Activated naive CD4-positive, alpha-beta T cell treated with anti-CD3 and anti-CD28 coated beads for 36 hours (primary cell): ENCODE measurements at regions not wholly inside any gene's neighbourhood (a gene's known extent, or its start where the extent isn't known, plus 50 kb on each side); places are given as distances from the start of the nearest gene placed in this dataset.

Source experiments
- CTCF ChIA-PET: fragments of 350-600 bp; sonication (Branson Sonifier 250); formaldehyde crosslinking; loops from one replicate; lab custom pipeline; 2021; ENCODE audit warnings: antibody characterized with exemption; lab: Charles Lee
- DNase-seq: peaks from one replicate; pipeline ENCODE4 v3.0.0-alpha.2; 2020
- H3K27ac Mint-ChIP-seq: one replicate; pipeline ENCODE4 v1.8.0; 2021; ENCODE audit warnings: mild to moderate bottlenecking, mixed read lengths
- H3K27me3 Mint-ChIP-seq: one replicate; pipeline ENCODE4 v1.8.0; 2021; ENCODE audit warnings: low read depth, mixed read lengths
- H3K36me3 Mint-ChIP-seq: one replicate; pipeline ENCODE4 v1.8.0; 2021; ENCODE audit warnings: low read depth, mixed read lengths
- H3K4me1 Mint-ChIP-seq: one replicate; pipeline ENCODE4 v1.8.0; 2021; ENCODE audit warnings: low read depth, mixed read lengths
- H3K4me3 Mint-ChIP-seq: one replicate; pipeline ENCODE4 v1.8.0; 2021; ENCODE audit warnings: mild to moderate bottlenecking, moderate library complexity, mixed read lengths
- H3K9me3 Mint-ChIP-seq: one replicate; pipeline ENCODE4 v1.8.0; 2021; ENCODE audit warnings: mixed read lengths
- intact Hi-C: fragments of 100-400 bp; cut with micrococcal nuclease; formaldehyde crosslinking; loops from one replicate; pipeline ENCODE4 v1.15.1; 2023

GRCh38 chr20:39605361-39605760 lies 643.2 kb downstream of the DHX35 start:
- CTCF ChIA-PET, result no interaction called here
- intact Hi-C loops, result no loop called here
- no peaks in the 10 kb centered on the region for H3K36me3 Mint-ChIP-seq
- peaks cover 3% of the 10 kb centered on the region for H3K27me3 Mint-ChIP-seq
- no peak overlapping the region for H3K4me3 Mint-ChIP-seq
- peaks cover 3% of the 10 kb centered on the region for H3K9me3 Mint-ChIP-seq
- DNase-seq, result no peak
- H3K4me1 Mint-ChIP-seq, result no peaks in the 10 kb centered on the region
- no peak overlapping the region for H3K27ac Mint-ChIP-seq

GRCh38 chr20:39603219-39603618 lies 641.1 kb downstream of the DHX35 start:
- no peak for DNase-seq
- H3K36me3 Mint-ChIP-seq, result no peaks in the 10 kb centered on the region
- H3K4me1 Mint-ChIP-seq, result no peaks in the 10 kb centered on the region
- H3K27me3 Mint-ChIP-seq, result peaks cover 4% of the 10 kb centered on the region
- intact Hi-C loops, result no loop called here
- no peaks in the 10 kb centered on the region for H3K9me3 Mint-ChIP-seq
- H3K27ac Mint-ChIP-seq, result no peak overlapping the region
- no peak overlapping the region for H3K4me3 Mint-ChIP-seq
- CTCF ChIA-PET, result no interaction called here

- DNase-seq, result no peak
- H3K27me3 Mint-ChIP-seq, result peaks cover 6% of the 10 kb centered on the region
- no peak overlapping the region for H3K27ac Mint-ChIP-seq
- CTCF ChIA-PET, result interaction anchor here (0.6 kb wide), 1 partner anchor 969 kb away, joined by 3 read pairs; no protein-coding TSS in a partner anchor
- no peaks in the 10 kb centered on the region for H3K36me3 Mint-ChIP-seq
- H3K4me1 Mint-ChIP-seq, result no peaks in the 10 kb centered on the region
- intact Hi-C loops, result no loop called here
- no peaks in the 10 kb centered on the region for H3K9me3 Mint-ChIP-seq
- H3K4me3 Mint-ChIP-seq, result no peak overlapping the region
Measured at GRCh38 chr20:39602649-39603048, 640.5 kb downstream of the DHX35 start.

GRCh38 chr20:39600871-39601270 lies 638.7 kb downstream of the DHX35 start:
- DNase-seq, result no peak
- intact Hi-C loops, result no loop called here
- H3K27ac Mint-ChIP-seq, result no peak overlapping the region
- H3K4me1 Mint-ChIP-seq, result no peaks in the 10 kb centered on the region
- CTCF ChIA-PET, result no interaction called here
- H3K4me3 Mint-ChIP-seq, result no peak overlapping the region
- no peaks in the 10 kb centered on the region for H3K9me3 Mint-ChIP-seq
- peaks cover 6% of the 10 kb centered on the region for H3K27me3 Mint-ChIP-seq
- no peaks in the 10 kb centered on the region for H3K36me3 Mint-ChIP-seq

- CTCF ChIA-PET, result no interaction called here
- H3K4me1 Mint-ChIP-seq, result no peaks in the 10 kb centered on the region
- DNase-seq, result no peak
- no peaks in the 10 kb centered on the region for H3K9me3 Mint-ChIP-seq
- H3K27ac Mint-ChIP-seq, result no peak overlapping the region
- no peak overlapping the region for H3K4me3 Mint-ChIP-seq
- peaks cover 6% of the 10 kb centered on the region for H3K27me3 Mint-ChIP-seq
- intact Hi-C loops, result no loop called here
- H3K36me3 Mint-ChIP-seq, result no peaks in the 10 kb centered on the region
Measured at GRCh38 chr20:39600156-39600555, 638.0 kb downstream of the DHX35 start.

- H3K4me3 Mint-ChIP-seq, result no peak overlapping the region
- intact Hi-C loops, result no loop called here
- H3K27me3 Mint-ChIP-seq, result peaks cover 4% of the 10 kb centered on the region
- H3K27ac Mint-ChIP-seq, result no peak overlapping the region
- H3K4me1 Mint-ChIP-seq, result no peaks in the 10 kb centered on the region
- H3K36me3 Mint-ChIP-seq, result no peaks in the 10 kb centered on the region
- CTCF ChIA-PET, result no interaction called here
- no peaks in the 10 kb centered on the region for H3K9me3 Mint-ChIP-seq
- no peak for DNase-seq
Measured at GRCh38 chr20:39596554-39596953, 634.4 kb downstream of the DHX35 start.

- H3K27me3 Mint-ChIP-seq, result peaks cover 8% of the 10 kb centered on the region
- H3K36me3 Mint-ChIP-seq, result no peaks in the 10 kb centered on the region
- intact Hi-C loops, result no loop called here
- H3K4me1 Mint-ChIP-seq, result no peaks in the 10 kb centered on the region
- no peak overlapping the region for H3K27ac Mint-ChIP-seq
- H3K9me3 Mint-ChIP-seq, result no peaks in the 10 kb centered on the region
- CTCF ChIA-PET, result no interaction called here
- no peak for DNase-seq
- no peak overlapping the region for H3K4me3 Mint-ChIP-seq
Measured at GRCh38 chr20:39592371-39592770, 630.2 kb downstream of the DHX35 start.

GRCh38 chr20:39588148-39588757 lies 626.1 kb downstream of the DHX35 start:
- intact Hi-C loops, result no loop called here
- DNase-seq, result no peak
- Mint-ChIP-seq H3K27ac (no peak overlapping the region), H3K4me3 (no peak overlapping the region), H3K36me3 (no peaks in the 10 kb centered on the region), H3K9me3 (peaks cover 4% of the 10 kb centered on the region), H3K27me3 (peaks cover 8% of the 10 kb centered on the region), H3K4me1 (no peaks in the 10 kb centered on the region)
- CTCF ChIA-PET, result interaction anchor here (0.9 kb wide), 1 partner anchor 313 kb away, joined by 4 read pairs; no protein-coding TSS in a partner anchor

GRCh38 chr20:39581034-39581433 lies 618.9 kb downstream of the DHX35 start:
- DNase-seq, result no peak
- H3K9me3 Mint-ChIP-seq, result peaks cover 1% of the 10 kb centered on the region
- no peak overlapping the region for H3K27ac Mint-ChIP-seq
- no peaks in the 10 kb centered on the region for H3K27me3 Mint-ChIP-seq
- intact Hi-C loops, result no loop called here
- no peaks in the 10 kb centered on the region for H3K36me3 Mint-ChIP-seq
- no peak overlapping the region for H3K4me3 Mint-ChIP-seq
- H3K4me1 Mint-ChIP-seq, result no peaks in the 10 kb centered on the region
- CTCF ChIA-PET, result no interaction called here

- Mint-ChIP-seq H3K4me1 (no peaks in the 10 kb centered on the region), H3K27ac (no peak overlapping the region), H3K36me3 (no peaks in the 10 kb centered on the region), H3K27me3 (no peaks in the 10 kb centered on the region), H3K9me3 (peaks cover 3% of the 10 kb centered on the region), H3K4me3 (no peak overlapping the region)
- intact Hi-C loops, result no loop called here
- no peak for DNase-seq
- CTCF ChIA-PET, result no interaction called here
Measured at GRCh38 chr20:39576771-39577170, 614.6 kb downstream of the DHX35 start.

- Mint-ChIP-seq H3K27me3 (no peaks in the 10 kb centered on the region), H3K4me1 (no peaks in the 10 kb centered on the region), H3K9me3 (peaks cover 3% of the 10 kb centered on the region), H3K36me3 (no peaks in the 10 kb centered on the region), H3K27ac (no peak overlapping the region), H3K4me3 (no peak overlapping the region)
- CTCF ChIA-PET, result no interaction called here
- no peak for DNase-seq
- intact Hi-C loops, result no loop called here
Measured at GRCh38 chr20:39574061-39574460, 611.9 kb downstream of the DHX35 start.

- H3K27me3 Mint-ChIP-seq, result no peaks in the 10 kb centered on the region
- intact Hi-C loops, result no loop called here
- CTCF ChIA-PET, result no interaction called here
- H3K27ac Mint-ChIP-seq, result no peak overlapping the region
- no peaks in the 10 kb centered on the region for H3K36me3 Mint-ChIP-seq
- H3K9me3 Mint-ChIP-seq, result peaks cover 3% of the 10 kb centered on the region
- H3K4me1 Mint-ChIP-seq, result no peaks in the 10 kb centered on the region
- DNase-seq, result no peak
- H3K4me3 Mint-ChIP-seq, result no peak overlapping the region
Measured at GRCh38 chr20:39571171-39571570, 609.0 kb downstream of the DHX35 start.

- Mint-ChIP-seq H3K4me3 (no peak overlapping the region), H3K27ac (no peak overlapping the region), H3K4me1 (no peaks in the 10 kb centered on the region), H3K9me3 (no peaks in the 10 kb centered on the region), H3K36me3 (no peaks in the 10 kb centered on the region), H3K27me3 (no peaks in the 10 kb centered on the region)
- CTCF ChIA-PET, result no interaction called here
- no peak for DNase-seq
- intact Hi-C loops, result no loop called here
Measured at GRCh38 chr20:39568109-39568508, 606.0 kb downstream of the DHX35 start.
